ENCODE measurements at regions not wholly inside any gene's neighbourhood (a gene's known extent, or its start where the extent isn't known, plus 50 kb on each side); places are given as distances from the start of the nearest gene placed in this dataset.

GRCh38 chr4:107138433-107138832, 102.3 kb upstream of the DKK2 start:
- no peak overlapping the region for H3K4me3 ChIP-seq (ENCODE audit: low read length)
- no peak for DNase-seq (ENCODE audit: low read depth)
- no peak for TF ChIP-seq CTCF (conservative IDR thresholded peaks at IDR 0.05; ENCODE audit: low read length)

- no peak for DNase-seq (ENCODE audit: low read depth)
- no peak for TF ChIP-seq CTCF (conservative IDR thresholded peaks at IDR 0.05; ENCODE audit: low read length)
- H3K4me3 ChIP-seq (ENCODE audit: low read length), result no peak overlapping the region
Observed at GRCh38 chr4:107133965-107134653, 98.0 kb upstream of the DKK2 start.

GRCh38 chr4:107131295-107131694, 95.2 kb upstream of the DKK2 start:
- DNase-seq (ENCODE audit: low read depth), result no peak
- no peak for TF ChIP-seq CTCF (conservative IDR thresholded peaks at IDR 0.05; ENCODE audit: low read length)

GRCh38 chr4:107130157-107130556, 94.0 kb upstream of the DKK2 start:
- no peak for DNase-seq (ENCODE audit: low read depth)
- TF ChIP-seq CTCF (conservative IDR thresholded peaks at IDR 0.05; ENCODE audit: low read length), result no peak
- H3K4me3 ChIP-seq (ENCODE audit: low read length), result no peak overlapping the region

More at GRCh38 chr4:107131295-107131694, 95.2 kb upstream of the DKK2 start:
- H3K4me3 ChIP-seq (ENCODE audit: low read length), result no peak overlapping the region

GRCh38 chr4:107129611-107130010, 93.5 kb upstream of the DKK2 start:
- no peak for DNase-seq (ENCODE audit: low read depth)
- TF ChIP-seq CTCF (conservative IDR thresholded peaks at IDR 0.05; ENCODE audit: low read length), result no peak
- H3K4me3 ChIP-seq (ENCODE audit: low read length), result no peak overlapping the region

- TF ChIP-seq CTCF (conservative IDR thresholded peaks at IDR 0.05; ENCODE audit: low read length), result no peak
- no peak for DNase-seq (ENCODE audit: low read depth)
Observed at GRCh38 chr4:107129076-107129475, 93.0 kb upstream of the DKK2 start.

GRCh38 chr4:107128116-107128515, 92.0 kb upstream of the DKK2 start:
- DNase-seq (ENCODE audit: low read depth), result no peak
- no peak for TF ChIP-seq CTCF (conservative IDR thresholded peaks at IDR 0.05; ENCODE audit: low read length)
- H3K4me3 ChIP-seq (ENCODE audit: low read length), result no peak overlapping the region

More at GRCh38 chr4:107129076-107129475, 93.0 kb upstream of the DKK2 start:
- H3K4me3 ChIP-seq (ENCODE audit: low read length), result no peak overlapping the region

Data from AG10803 (cell line).